Suprapubic skin (tissue), 4 donors: ENCODE measurements at regions not wholly inside any gene's neighbourhood (a gene's known extent, or its start where the extent isn't known, plus 50 kb on each side); places are given as distances from the start of the nearest gene placed in this dataset.

Experiments used
- EP300 ChIP-seq: sonication (generic); formaldehyde crosslinking; IDR thresholded peaks from one replicate; pipeline ENCODE4 v1.6.1; 2017; ENCODE audit warnings: antibody characterized with exemption
- POLR2A ChIP-seq, 2 donors: fragments of 450-650 bp; IDR thresholded peaks; one replicate each; pipeline ENCODE4 v1.6.1; 2017; ENCODE audit warnings: antibody characterized with exemption in 2 of 2, mild to moderate bottlenecking in 2 of 2, moderate library complexity in 2 of 2
- POLR2AphosphoS5 ChIP-seq, 3 donors: sonication (generic); formaldehyde crosslinking; IDR thresholded peaks; one replicate each; pipeline ENCODE4 v1.6.1; 2017; ENCODE audit warnings: antibody characterized with exemption in 3 of 3
- TF ChIP-seq, protein P1 (sequence below), 2 donors: fragments of 200-600 bp in 1 of 2; fragments of 450-650 bp in 1 of 2; sonication (generic) in 1 of 2; IDR thresholded peaks; one replicate each; pipeline ENCODE4 v1.5.1; 2016 to 2019; ENCODE audit warnings: antibody characterized with exemption in 2 of 2, mild to moderate bottlenecking in 1 of 2, moderate library complexity in 1 of 2

DNA sequence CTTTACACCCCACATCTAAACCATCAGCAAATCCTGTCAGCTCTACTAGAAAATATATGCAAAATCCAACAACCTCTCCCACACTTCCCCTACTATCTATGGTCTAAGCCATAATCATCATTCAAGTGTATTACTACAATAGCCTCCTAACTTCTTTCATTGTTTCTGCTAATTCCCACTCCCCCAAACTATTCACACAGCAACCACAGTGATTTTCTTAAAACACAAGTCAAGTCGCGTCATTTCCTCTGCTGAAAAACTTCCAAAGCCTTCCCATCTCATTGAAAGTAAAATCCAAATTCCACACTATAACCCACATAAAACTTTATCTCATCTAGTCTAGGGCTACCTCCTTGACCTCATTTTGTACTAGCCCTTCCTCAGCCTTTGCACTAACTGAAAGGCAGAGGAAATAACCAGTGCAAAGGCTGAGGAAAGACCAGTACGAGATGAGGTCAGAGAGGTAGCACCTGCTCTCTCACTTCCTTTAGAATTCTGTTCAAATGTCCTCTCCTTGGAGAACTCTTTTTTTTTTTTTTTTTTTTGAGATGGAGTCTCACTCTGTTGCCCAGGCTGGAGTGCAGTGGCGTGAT lies 65.5 kb upstream of the MDM1 start:
- TF ChIP-seq, protein P1, sequence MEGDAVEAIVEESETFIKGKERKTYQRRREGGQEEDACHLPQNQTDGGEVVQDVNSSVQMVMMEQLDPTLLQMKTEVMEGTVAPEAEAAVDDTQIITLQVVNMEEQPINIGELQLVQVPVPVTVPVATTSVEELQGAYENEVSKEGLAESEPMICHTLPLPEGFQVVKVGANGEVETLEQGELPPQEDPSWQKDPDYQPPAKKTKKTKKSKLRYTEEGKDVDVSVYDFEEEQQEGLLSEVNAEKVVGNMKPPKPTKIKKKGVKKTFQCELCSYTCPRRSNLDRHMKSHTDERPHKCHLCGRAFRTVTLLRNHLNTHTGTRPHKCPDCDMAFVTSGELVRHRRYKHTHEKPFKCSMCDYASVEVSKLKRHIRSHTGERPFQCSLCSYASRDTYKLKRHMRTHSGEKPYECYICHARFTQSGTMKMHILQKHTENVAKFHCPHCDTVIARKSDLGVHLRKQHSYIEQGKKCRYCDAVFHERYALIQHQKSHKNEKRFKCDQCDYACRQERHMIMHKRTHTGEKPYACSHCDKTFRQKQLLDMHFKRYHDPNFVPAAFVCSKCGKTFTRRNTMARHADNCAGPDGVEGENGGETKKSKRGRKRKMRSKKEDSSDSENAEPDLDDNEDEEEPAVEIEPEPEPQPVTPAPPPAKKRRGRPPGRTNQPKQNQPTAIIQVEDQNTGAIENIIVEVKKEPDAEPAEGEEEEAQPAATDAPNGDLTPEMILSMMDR (IDR thresholded peaks at IDR 0.05), result no peak
- no peak for TF ChIP-seq EP300
- no peak for TF ChIP-seq POLR2AphosphoS5 (IDR thresholded peaks at IDR 0.05)
- no peak for TF ChIP-seq POLR2A (IDR thresholded peaks at IDR 0.05)
